HEK293T (cell line): ENCODE measurements at regions not wholly inside any gene's neighbourhood (a gene's known extent, or its start where the extent isn't known, plus 50 kb on each side); places are given as distances from the start of the nearest gene placed in this dataset.
"Not testable (repeated sequence)": the region's sequence is repeated elsewhere in the genome, so short reads cannot be mapped to it uniquely, and the experiment has no call there.

Source experiments
- ARNT ChIP-seq: fragments of 450-650 bp; IDR thresholded peaks from 2 replicates; pipeline ENCODE4 v1.6.1; 2017; ENCODE audit warnings: mild to moderate bottlenecking
- BHLHE40 ChIP-seq: fragments of 450-650 bp; IDR thresholded peaks from 2 replicates; pipeline ENCODE4 v1.6.1; 2016; ENCODE audit warnings: mild to moderate bottlenecking, moderate library complexity, borderline replicate concordance
- CTBP1 ChIP-seq: fragments of 450-650 bp; IDR thresholded peaks from 2 replicates; pipeline ENCODE4 v1.6.1; 2016; ENCODE audit warnings: borderline replicate concordance
- ELF4 ChIP-seq: fragments of 450-650 bp; IDR thresholded peaks from 2 replicates; pipeline ENCODE4 v1.6.1; 2017; ENCODE audit warnings: antibody characterized with exemption
- FOXK2 ChIP-seq: fragments of 450-650 bp; IDR thresholded peaks from 2 replicates; pipeline ENCODE4 v1.6.1; 2016; ENCODE audit warnings: mild to moderate bottlenecking
- FOXM1 ChIP-seq: fragments of 450-650 bp; IDR thresholded peaks from 2 replicates; pipeline ENCODE4 v1.6.1; 2017; ENCODE audit warnings: mild to moderate bottlenecking, borderline replicate concordance
- HDGF ChIP-seq: fragments of 450-650 bp; IDR thresholded peaks from 2 replicates; pipeline ENCODE4 v1.6.1; 2017; ENCODE audit warnings: antibody characterized with exemption, borderline replicate concordance
- LEF1 ChIP-seq: fragments of 450-650 bp; IDR thresholded peaks from 2 replicates; pipeline ENCODE4 v1.6.1; 2017; ENCODE audit warnings: mild to moderate bottlenecking, borderline replicate concordance
- NFRKB ChIP-seq: fragments of 450-650 bp; IDR thresholded peaks from 2 replicates; pipeline ENCODE4 v1.6.1; 2016; ENCODE audit warnings: mild to moderate bottlenecking, moderate library complexity
- PKNOX1 ChIP-seq: fragments of 450-650 bp; IDR thresholded peaks from 2 replicates; pipeline ENCODE4 v1.6.1; 2016
- SP1 ChIP-seq: fragments of 450-650 bp; IDR thresholded peaks from 2 replicates; pipeline ENCODE4 v1.6.1; 2017
- SUZ12 ChIP-seq: fragments of 450-650 bp; IDR thresholded peaks from 2 replicates; pipeline ENCODE4 v1.6.1; 2016; ENCODE audit warnings: mild to moderate bottlenecking
- ZNF384 ChIP-seq: fragments of 450-650 bp; IDR thresholded peaks from 2 replicates; pipeline ENCODE4 v1.6.1; 2016

GRCh38 chr1:149202283-149202682 is 98.9 kb upstream of the NBPF9 start:
- TF ChIP-seq ARNT, SP1, ZNF384, LEF1, FOXM1, SUZ12, BHLHE40, PKNOX1, ELF4, CTBP1, HDGF, FOXK2, NFRKB: not testable (repeated sequence)
